Left hindlimb (tissue), 1 donor: ENCODE measurements at regions not wholly inside any gene's neighbourhood (a gene's known extent, or its start where the extent isn't known, plus 50 kb on each side); places are given as distances from the start of the nearest gene placed in this dataset.

Experiments
- DNase-seq: peaks from one replicate; pipeline ENCODE4 v3.0.0-alpha.2; 2018

DNA sequence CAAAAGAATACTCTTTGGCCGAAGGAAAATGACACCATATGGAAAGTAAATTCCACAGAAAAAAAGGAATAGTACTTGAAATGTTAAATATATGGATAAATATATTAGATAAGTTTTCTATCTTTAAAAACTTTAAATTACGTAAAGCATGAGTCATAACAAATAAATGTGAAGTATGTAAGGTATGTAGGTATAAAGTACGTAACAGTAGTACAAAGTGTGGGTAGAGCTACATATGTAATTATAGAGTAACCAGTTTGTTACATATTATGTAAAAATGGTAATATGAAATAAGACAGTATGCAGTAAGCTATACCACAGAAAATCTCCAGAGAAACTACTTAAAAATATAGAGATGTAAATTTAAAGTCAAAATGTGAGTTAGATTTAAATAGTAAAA is 582.3 kb upstream of the CHORDC1 start:
- DNase-seq = no peak

DNA sequence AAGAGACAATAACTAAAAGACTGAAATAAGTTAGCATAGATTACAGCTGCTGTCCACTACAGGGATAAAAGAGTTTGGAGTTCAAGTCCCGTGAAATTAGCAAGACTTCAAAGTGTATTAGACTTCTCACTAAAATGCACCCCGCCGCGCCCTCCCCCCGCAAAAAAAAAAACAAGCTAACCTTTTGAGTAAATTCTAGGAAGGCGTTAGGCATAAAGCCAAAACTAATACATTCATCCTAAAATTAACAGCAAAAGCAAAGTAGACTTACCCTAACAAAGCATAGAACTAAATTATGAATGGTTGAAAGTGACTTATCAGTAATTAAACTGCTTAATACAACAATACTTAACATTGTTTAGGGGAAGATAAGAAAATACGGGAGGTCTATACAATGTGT is 581.0 kb upstream of the CHORDC1 start:
- DNase-seq = no peak

DNA sequence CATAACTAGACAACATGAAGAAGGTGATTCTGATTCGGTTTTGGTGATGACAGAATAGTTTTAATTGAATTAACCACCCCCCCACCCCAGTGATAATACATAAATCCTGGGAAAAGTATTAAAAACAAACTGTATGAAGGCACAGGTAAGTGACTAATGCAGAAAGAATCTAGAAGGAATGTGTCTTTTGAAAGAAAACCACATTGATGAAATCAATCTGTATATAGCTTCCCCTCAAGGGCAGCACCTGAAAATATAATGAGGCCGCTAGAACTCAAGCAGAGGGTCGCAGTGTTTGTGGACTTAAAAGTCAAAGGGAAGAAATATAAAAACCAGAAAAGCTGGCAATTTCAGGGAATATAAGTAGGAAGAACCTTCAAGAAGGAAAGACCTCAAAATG is 580.5 kb upstream of the CHORDC1 start:
- no peak for DNase-seq

DNA sequence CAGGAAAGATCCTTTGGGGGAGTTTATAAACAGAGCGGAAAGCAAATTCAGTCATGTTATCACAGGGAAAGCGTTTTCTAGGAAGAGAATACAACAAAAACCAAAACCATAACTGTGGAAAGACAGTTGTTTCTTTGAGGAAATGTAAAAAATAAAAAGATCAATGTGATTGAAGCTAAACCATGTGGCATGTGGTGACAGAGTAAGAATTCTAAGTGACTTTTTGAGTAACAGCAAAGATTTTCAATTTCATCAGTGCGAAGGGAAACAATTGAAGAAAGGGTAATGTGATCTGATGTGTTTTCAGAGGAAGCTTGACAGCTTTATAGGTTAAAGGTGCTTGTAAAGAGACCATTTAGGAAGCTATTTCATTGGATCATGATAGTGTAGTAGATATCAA is 575.9 kb upstream of the CHORDC1 start:
- DNase-seq = no peak

DNA sequence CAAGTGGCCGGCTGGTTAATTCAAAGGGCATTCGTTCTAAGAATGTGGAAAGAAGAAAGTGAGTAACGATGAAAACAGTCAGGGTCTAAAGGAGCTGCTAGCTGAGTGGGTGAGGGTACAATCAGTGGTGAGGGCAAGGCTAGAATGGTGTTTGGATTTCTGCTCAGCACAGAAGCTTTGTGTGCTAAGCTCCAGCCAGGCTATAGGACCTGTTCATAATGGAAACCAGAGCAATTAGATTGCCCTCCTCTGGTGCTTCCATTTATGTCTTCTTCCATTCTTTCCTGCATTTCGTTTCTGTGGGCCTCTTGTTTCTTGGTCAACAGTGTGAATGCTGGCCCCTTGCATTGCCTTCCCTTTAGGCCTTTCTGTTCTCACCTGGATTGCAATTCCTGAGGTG is 572.9 kb upstream of the CHORDC1 start:
- no peak for DNase-seq

DNA sequence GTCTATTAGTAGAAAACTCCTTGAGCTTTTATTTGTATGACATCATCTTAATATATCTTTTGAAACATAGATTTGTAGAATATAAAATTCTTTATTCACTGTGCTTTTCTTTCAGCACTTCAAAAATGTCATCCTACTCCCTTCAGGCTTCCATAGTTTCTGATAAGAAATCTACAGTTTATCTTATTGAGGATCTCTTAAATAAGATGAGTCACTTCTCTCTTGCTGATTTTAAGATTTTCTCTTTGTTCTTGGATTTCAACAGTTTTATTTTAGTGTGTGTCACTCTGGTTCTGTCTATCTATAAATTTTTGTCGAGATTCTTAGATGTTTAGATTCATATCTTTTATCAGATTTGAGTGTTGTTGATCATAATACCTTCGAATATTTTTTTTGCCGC is 566.1 kb upstream of the CHORDC1 start:
- DNase-seq = no peak

DNA sequence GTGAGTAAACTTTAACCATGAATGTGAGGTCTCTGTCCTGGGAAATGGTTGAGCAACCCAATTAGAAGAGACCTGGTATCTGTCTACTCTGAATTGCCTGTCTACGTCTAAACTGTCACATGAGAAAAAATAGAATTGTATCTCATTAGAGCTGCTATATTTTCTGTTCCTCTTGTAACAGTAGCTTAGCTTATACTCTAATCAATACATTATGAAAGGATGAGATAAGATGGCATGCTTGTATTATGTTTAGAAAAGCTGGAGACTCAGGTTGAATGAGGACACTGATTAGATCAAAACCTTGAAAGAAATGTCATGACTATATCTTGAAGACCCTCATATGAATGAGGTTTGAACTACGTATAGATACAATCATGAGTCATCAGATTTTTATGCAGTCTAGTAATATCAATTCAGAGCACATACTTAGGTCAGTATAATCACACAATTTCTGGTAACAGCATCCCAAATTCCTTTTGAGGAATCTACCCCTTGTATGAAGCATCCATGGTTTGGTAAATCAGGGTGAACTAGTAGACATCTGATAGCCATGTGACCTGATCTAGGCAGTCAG is 561.5 kb upstream of the CHORDC1 start:
- DNase-seq = no peak

DNA sequence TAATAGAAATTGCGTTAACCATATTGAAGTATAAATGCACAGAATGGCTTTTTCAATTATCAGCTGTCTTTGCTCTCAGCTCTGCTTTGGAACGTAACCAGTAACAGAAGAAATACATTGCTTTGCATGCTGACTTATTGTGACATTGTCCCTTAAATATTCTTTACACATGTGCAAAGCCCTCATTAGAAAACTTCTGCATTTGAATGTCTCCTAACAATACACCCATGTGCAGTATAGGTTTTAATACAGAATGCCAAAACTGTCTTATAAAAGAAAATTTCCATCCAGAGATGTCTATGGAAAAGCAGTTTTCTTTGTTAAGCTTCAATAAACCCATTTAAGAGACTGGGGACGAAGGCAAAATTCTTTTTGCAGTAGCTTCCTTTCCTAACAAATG is 560.3 kb upstream of the CHORDC1 start:
- no peak for DNase-seq

DNA sequence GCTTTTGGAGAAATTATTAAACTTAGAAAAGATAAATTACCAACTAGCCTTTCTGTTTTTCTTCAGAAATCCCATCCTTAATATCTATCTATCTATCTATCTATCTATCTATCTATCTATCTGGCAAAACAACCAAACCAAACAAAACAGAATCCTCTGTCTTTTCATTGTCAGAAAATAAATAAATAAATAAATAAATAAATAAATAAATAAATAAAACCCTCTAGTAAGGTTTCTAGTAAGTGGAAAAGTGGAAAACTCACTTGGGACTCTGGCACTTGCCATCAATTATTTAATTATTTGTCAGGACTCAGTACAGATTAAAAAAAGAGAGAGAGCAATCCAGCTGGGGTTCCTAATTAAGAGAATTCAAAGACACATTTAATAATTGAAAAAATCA is 556.2 kb upstream of the CHORDC1 start:
- no peak for DNase-seq

DNA sequence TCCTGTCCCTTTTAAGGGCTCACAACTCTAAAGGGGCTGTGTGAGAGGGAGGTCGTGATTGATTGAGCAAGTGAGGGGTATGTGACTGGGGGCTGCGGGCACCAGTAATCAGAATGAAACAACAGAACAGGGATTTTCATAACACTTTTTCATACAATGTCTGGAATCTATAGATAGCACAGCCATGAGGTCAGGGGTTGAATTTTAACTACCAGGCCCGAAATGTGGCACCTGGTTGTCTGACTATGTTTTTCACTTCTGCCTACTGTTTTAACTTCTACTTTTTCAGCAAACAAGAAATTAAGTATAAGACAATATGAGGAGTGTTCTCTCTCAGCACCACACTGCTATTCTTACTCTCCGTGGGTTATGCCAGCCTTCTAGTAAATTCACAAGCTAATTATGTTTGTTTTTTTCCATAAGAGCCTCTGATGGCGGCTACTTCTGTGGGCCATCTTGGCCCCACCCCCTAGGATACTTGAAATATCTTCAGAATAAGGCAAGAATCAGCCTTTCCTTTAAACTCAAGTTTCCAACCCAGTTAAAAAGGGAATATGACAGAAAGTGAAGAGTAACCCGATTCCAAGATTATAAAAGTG is 552.8 kb upstream of the CHORDC1 start:
- no peak for DNase-seq

DNA sequence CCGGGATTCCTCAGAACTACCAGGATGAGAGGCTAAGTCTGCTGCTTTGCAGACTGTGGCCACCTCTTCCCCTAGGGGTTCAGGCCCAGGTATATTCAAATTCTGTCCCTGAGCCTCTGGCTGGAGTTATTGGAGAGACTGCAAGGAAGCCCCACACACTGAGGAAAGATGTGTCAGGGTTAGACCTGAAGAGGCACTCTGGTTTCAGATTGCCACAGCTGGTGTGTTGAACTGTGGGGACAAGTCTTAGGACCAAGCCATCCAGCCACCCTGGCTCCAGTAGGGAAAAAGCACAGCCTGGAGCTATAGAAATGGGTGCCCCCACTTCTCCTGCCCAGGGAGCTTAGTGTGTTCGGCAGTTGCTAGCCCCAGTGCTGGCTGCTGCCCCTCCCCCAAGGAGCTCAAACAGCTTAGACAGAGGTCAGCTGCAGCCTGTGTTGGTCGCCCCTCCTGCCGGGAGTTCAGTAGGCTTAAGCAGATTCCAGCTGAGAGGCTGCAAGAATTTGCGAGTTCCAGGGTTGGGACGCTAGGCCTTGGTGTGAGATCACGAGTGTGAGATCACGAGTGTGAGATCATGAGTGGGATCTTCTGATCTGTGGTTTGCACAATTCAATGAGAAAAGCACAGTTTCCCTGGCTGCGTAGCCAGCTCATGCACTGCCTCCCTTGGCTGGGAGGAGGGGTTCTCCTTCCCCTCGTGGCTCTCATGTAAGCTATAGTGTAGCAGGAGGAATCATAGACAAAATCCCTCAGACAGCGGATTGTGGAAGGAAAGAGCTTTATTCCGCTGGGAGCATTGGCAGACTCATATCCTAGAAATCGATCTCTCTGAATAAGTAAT is 552.1 kb upstream of the CHORDC1 start:
- DNase-seq = no peak

DNA sequence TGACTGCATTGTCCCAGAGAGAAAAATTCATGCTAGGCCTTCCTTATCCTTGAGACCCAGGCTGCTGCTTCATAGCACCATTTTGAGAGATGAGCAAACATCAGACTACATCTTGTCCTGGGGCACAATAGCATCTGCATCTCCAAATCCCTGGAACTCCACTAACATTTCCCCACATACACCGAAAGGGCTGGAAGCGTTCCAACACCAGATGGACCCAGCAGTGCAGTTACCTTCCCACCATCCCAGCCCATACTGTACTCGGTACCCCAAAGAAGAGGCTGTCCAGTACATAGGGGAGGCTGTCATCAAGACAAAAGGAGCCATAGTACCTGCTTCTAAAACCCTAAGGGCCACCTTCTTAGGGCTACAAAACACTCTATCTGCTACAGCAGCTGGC is 547.2 kb upstream of the CHORDC1 start:
- DNase-seq = no peak

DNA sequence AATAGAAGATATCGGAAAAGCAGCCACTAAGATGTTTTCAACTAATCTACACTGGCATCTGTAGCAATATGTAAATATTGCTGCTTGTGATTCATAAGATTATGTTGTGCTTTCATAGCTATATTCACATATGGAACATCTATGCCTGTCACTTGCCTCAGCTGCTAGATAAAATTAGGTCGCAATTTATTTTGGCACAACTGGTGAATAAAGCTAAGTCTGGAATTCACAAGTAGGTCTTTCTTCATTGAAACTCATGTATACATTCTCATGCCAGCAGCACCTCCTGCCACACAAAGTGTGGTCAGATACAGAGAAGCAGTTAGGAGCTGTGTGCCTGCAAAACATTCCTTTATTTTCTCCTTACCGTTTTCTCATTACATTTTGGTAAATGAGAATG is 543.3 kb upstream of the CHORDC1 start:
- DNase-seq = no peak

DNA sequence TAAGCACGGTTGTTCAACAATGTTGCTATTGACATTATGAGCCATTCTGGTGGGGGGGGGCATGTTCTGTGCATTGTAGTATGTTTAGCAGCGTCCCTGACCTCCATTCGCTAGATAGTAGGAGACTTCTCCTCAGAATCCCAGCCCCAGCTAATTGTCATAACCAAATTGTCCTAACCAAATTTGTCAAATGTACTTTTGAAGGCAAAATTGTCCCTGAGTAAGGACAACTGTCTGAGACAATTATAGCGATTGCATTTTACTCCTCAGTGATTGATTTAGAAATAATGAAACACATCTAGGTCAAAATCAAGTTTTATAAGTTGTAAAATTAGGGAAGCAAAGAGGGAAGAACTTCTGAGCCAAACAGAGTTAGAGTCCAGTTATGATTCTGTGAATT is 541.8 kb upstream of the CHORDC1 start:
- no peak for DNase-seq

DNA sequence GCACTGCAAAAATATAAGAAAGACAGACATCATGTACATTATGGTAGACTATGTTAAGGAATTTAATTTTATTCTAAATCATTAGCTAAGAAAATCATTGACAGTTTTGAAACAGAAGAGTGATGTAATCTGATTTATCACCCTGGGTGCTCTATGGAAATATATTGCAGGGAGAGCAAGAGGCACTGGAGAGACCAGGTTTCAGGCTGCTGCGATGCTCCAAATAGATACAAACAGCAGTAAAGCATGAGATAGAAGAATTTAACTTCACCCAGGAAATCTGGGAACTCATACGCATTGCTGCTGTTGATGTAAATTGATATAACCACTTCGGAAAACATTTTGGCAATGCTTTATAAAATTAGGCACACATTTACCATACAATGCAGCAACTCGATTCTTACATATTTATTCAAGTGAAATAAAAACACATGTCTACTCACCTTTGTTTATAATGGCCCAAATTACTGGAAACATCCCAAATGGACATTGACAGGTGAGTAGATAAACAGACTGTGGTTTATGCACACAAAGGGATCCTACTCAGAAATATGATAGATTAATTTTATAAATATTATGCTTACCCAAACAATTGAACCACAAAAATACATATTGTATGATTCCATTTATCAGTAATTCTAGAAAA is 535.1 kb upstream of the CHORDC1 start:
- no peak for DNase-seq

DNA sequence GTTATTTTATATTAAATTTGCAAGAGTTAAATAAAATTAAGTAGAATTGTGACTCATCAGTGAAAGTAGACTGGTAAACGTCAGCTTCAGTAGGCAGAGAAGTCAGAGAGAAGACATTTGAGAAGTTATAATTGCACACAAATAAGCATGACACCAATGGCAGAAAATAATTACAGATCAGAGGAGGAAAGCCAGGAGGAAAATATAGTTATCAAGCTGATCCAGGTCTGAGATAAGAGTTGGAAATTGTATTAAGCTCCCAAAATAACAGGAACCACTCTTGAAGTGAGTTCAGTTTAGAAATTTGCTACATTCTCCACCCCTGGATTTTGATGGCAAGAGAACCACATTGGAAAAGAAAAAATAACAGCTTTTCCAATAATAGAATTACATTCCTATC is 533.8 kb upstream of the CHORDC1 start:
- no peak for DNase-seq

DNA sequence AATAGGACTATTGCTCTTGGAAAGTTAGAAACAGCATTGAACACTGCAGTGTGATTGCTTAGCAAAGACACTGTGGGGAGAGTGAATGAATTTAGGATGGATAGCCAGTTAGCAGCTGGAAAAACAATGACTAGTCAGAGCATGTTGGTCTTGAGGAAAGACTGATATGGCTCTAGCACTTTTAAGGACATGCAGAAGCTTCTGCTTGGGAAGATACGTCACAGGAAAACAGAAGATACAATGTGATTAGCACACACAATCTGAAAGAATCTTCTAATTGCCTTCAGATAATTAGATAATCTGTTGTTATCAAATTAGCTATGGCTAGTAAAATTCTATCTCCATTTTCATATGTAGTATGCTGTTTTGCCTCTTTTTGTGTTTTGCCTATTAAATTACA is 530.7 kb upstream of the CHORDC1 start:
- DNase-seq = no peak

DNA sequence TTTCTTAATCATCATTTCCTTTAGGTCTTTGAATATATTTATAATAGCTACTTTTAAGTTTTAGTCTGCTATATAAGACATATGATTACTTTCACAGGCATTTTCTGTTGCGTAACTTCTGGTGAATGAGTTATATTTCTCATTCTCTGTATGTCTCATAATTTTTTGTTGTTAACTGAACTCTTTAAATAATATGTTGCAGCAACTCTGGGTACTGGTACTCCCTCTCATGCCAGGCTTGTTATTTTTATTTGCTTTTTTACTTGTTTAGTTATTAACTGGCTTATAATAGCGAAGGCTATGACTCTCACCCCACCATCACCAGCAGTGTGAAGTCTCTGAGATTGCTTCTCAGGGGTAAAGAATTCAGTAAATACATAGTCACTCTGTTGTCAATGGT is 524.2 kb upstream of the CHORDC1 start:
- no peak for DNase-seq

DNA sequence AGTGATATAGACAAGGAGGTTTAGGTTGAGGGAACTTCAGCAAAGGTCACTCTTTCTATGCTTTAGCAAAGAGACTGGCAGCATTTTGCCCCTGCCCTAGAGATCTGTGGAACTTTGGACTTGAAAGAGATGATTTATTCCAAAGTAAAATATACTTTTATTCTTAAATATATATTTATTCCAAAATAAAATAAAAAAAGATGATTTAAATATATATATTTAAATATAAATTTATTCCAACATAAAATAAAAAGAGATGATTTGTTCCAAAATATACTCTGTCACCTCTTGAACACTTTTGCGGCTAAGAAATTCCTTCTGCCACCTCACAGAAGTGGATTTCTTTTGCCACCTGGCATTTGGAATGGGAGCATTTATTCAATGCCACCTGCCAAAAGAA is 521.3 kb upstream of the CHORDC1 start:
- no peak for DNase-seq

DNA sequence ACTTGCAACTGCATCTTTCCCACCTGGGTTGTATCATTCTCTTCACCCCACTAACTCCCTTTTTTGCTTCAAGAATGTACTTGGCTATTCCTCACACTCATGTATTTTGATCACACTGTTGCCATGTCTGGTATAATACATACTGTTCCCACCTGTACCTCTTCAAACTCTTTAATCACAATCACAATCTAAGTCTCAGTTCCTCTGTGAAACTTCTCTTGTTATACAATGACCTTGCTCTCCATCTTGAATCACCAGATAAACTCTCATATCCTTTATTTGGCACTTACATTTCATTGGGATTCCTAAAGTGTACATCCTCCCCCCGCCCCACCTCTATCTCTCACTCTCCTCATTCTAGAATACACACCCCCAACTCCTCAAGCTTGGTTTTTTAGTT is 516.0 kb upstream of the CHORDC1 start:
- no peak for DNase-seq

DNA sequence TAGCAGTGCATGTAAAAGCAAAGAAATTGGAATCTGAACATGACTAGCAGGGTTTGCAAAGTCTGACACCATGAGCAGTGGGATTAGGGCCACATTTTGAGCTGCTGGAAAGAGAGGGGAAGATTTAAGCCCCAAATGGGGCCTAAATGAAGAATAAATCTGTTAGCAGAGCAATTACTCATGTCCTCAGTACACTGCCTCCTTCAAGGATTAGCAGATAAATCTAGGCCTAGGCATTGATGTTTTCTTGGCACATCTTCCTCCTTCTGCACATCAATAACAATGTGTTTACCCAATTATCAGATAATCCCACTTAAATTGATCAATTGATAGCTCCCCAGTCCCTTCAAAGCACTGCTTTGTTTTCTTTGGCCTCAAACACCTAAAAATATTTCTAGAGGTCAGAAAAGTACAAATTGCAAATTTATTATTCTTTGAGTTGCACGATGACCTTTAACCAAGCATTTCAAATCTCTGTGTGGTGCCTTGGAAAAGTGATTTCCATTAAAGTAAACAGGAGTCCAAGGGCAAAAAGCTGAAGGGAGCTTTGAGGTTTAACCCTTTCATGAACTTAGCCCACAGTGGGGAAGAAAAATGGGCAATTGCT is 514.7 kb upstream of the CHORDC1 start:
- no peak for DNase-seq

DNA sequence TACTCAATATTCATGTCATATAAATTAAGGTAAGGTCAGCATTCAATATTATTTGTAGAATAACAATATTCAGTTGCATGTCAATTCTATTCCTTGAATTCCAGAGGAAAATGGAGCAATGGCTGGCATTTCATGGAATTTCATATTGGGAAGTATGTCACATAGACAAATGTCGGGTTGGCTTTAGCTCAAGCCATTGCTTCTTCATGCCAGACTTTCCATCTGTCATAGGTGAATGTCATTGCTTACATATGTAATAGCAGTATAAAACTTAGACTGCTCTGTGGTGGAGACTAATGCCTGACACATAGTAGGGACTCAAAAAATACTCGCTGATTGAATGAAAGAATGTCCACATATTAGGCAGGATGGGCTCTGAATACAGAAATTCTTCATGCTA is 509.6 kb upstream of the CHORDC1 start:
- no peak for DNase-seq

DNA sequence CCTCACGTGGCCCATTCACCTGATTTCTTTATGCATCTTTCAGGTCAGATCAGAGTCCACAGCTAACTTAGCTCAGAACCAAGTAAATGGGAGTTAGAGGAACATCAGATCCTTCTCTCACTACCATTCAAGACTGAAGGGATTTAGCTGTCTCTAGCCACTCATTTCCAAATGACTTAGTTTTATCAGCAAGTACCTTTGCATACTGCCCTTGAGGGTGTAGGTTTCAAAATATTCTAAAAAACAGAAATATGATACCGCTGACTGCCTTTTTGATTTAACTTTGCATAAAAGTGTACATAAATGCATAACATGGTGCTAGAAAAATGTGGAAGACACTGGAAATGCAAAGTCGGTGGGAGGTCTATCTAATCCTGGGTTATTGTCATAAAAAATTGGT is 500.6 kb upstream of the CHORDC1 start:
- DNase-seq = no peak
